HG03575 (cell line): ENCODE measurements at regions not wholly inside any gene's neighbourhood (a gene's known extent, or its start where the extent isn't known, plus 50 kb on each side); places are given as distances from the start of the nearest gene placed in this dataset.

ENCODE experiments used
- ATAC-seq: cut with Tn5 transposase; IDR thresholded peaks from one replicate; pipeline ENCODE4 v1.9.1; 2021; ENCODE audit not compliant: unreplicated experiment, insufficient number of reproducible peaks, low FRiP score; ENCODE audit errors: extremely low read depth

- no peak for ATAC-seq
These were observed 413.1 kb downstream of the KCTD16 start for GRCh38 chr5:144583541-144584449.

DNA sequence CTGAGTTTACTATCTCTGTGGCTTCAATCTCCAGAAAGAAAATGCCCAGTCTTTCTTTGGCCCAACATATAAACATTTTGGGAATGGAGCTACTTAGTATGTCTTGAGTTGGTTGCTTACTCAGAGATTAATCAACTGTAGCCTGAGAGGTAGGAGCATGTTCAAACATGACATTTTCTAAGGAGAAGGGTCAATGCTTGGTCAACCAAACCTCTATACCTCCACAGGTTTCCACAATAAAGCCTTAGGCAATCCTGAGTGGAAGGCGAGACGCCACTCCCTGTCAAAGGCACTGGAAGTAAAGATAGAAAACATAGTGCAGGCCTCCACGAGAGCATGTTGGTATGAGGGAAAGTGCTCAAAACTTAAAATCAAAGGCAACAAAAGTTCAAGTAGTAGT lies 411.4 kb downstream of the KCTD16 start:
- no peak for ATAC-seq

DNA sequence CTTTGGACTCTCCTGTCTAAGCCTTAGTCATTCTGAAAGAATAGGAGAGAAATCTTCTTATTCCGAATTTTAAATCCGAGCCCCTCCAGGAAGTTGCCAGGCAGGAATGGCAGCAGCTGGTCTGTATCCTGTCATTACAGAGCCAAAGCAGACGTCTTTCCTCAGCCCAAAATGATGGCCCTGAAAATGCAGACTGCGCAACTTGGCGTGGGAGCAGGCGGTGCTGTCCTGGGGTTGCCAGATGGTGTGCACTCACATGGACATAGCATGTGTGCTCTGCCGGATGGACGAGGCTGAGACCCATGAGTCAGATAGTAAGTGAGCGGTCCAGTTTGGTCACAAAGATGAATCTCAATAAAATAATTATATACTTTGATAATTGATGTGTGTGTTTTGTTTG lies 410.4 kb downstream of the KCTD16 start:
- no peak for ATAC-seq

GRCh38 chr5:144577676-144578075 lies 407.0 kb downstream of the KCTD16 start:
- no peak for ATAC-seq

- no peak for ATAC-seq
These were observed 405.1 kb downstream of the KCTD16 start for GRCh38 chr5:144575736-144576135.

GRCh38 chr5:144567421-144567780 lies 396.7 kb downstream of the KCTD16 start:
- no peak for ATAC-seq

GRCh38 chr5:144566747-144567420 lies 396.2 kb downstream of the KCTD16 start:
- ATAC-seq, result no peak

DNA sequence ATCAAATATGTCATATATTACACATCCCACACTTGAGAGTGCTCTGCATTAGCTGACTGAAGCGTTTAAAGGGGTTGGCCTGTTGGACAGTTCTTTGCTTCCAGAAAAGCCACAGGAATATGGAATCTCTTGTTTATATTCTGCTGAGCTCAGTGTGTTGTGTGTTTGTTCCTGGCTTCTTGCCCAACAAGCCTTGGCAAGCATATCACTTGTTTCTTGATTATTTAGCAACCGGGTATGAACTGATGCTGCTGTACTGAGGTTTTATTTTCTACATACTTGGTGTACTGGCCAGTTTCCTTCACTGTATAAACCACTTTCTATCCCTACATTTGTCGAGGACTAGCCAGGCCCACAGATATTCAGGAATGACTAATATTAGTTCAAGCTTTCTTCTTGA lies 378.9 kb downstream of the KCTD16 start:
- ATAC-seq, result no peak

GRCh38 chr5:144548936-144549335 lies 378.3 kb downstream of the KCTD16 start:
- ATAC-seq, result no peak

- ATAC-seq, result no peak
These were observed 376.4 kb downstream of the KCTD16 start for GRCh38 chr5:144547098-144547499.

DNA sequence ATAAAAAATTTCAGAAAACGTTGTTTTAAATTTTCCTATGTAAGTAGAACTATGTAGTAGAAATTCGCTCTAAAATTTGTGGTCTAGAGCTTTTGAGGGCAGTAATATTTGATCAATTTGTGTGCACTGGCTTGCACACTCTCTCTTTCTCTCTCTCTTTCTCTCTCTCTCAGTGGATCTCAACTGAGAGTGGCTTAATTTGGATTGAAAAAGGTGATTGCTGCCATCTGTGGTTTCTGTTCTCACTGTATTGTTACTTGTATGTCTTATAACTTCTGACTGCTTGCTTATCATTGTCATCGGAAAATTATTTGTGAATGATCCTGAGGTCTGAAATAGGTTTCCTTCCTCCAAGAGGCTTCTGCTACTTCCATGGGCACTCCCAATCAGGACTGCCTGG lies 368.2 kb downstream of the KCTD16 start:
- no peak for ATAC-seq
